Cardiac septum (tissue), 1 donor: ENCODE measurements at regions not wholly inside any gene's neighbourhood (a gene's known extent, or its start where the extent isn't known, plus 50 kb on each side); places are given as distances from the start of the nearest gene placed in this dataset.
"Not testable (repeated sequence)": the region's sequence is repeated elsewhere in the genome, so short reads cannot be mapped to it uniquely, and the experiment has no call there.

Experiments used
- DNase-seq: peaks from one replicate; pipeline ENCODE4 v3.0.0-alpha.2; 2020; ENCODE audit warnings: low spot score
- intact Hi-C: fragments of 100-400 bp; cut with DNase I; formaldehyde crosslinking; loops from one replicate; pipeline ENCODE4 v1.14.0; 2022
- donor health status: DM: no; HTN: no; CAD: no.

GRCh38 chr4:55248756-55249155 is 97.3 kb upstream of the SRD5A3 start:
- DNase-seq: no peak
- intact Hi-C loops: loop anchor here (2.0 kb wide), 1 partner anchor 46 kb away; no protein-coding TSS in a partner anchor

- intact Hi-C loops: loop anchor here (2.0 kb wide), 1 partner anchor 47 kb away; no protein-coding TSS in a partner anchor
- no peak for DNase-seq
These were observed 96.6 kb upstream of the SRD5A3 start for GRCh38 chr4:55249476-55249875.

DNA sequence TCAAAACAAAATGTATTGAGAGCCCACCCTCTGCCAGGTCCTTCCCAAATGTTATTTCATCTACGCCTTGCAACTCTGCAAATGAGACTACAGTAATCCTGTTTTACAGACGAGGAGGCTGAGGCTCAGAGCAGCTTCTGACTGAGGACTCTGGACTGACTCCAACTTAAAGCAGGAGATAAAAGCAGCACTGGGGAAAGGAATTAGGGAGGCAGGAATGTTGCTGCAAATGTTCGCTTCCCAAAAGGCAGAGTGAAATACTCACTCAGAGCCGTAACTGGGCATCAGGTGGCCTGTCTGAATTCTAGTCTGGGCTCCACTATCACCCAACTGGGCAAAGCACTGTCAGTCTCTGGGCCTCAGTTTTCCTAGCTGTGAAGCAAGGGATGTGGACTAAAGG is 94.7 kb upstream of the SRD5A3 start:
- intact Hi-C loops: no loop called here
- no peak for DNase-seq

DNA sequence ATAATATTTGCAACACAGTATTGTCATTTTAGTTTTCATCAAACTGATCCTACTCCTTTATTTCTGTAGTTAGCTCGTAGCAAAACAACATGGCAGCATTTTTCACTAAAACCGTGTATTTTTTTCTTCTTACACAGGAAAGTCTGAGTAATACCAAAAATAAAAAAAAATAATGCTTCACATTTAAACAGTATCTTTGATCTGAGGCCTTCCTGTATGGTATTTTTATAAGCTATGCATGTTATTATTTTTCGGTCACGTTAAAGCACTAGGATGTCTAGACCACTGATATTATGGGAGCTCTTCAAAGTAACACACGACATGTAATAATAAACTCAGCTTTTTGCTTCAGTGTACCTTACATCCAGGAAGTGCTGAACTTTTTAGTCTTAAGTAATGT is 94.1 kb upstream of the SRD5A3 start:
- intact Hi-C loops: no loop called here
- no peak for DNase-seq

- intact Hi-C loops: no loop called here
- no peak for DNase-seq
These were observed 92.0 kb upstream of the SRD5A3 start for GRCh38 chr4:55253948-55254593.

DNA sequence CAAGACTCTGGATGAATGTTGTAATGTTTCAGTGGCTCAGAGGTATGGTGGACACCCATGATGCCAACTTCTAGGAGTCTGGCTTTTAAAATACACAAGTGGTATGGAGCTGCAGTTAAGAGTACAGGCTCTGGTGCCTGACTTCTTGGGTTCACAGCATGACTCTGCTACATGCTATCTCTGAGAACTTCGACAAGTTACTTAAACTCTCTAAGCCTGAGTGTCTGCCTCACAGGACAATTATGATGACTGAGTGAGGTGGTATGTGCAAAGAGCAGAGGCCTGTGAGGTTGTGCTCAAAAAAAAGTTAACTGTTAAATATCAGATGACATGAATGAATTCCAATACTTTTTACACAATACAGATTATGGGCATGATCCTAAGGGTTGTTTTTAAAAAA is 90.9 kb upstream of the SRD5A3 start:
- DNase-seq: no peak
- intact Hi-C loops: no loop called here

- DNase-seq: no peak
- intact Hi-C loops: no loop called here
These were observed 89.3 kb upstream of the SRD5A3 start for GRCh38 chr4:55256787-55257186.

GRCh38 chr4:55258152-55258865 is 87.7 kb upstream of the SRD5A3 start:
- intact Hi-C loops: no loop called here
- no peak for DNase-seq

GRCh38 chr4:55259294-55259693 is 86.7 kb upstream of the SRD5A3 start:
- no peak for DNase-seq
- intact Hi-C loops: no loop called here

- no peak for DNase-seq
- intact Hi-C loops: no loop called here
These were observed 76.6 kb upstream of the SRD5A3 start for GRCh38 chr4:55269470-55269869.

GRCh38 chr4:55269995-55270394 is 76.0 kb upstream of the SRD5A3 start:
- intact Hi-C loops: no loop called here
- no peak for DNase-seq

GRCh38 chr4:55270481-55270880 is 75.6 kb upstream of the SRD5A3 start:
- DNase-seq: no peak
- intact Hi-C loops: no loop called here

GRCh38 chr4:55272102-55272501 is 73.9 kb upstream of the SRD5A3 start:
- DNase-seq: no peak
- intact Hi-C loops: no loop called here

DNA sequence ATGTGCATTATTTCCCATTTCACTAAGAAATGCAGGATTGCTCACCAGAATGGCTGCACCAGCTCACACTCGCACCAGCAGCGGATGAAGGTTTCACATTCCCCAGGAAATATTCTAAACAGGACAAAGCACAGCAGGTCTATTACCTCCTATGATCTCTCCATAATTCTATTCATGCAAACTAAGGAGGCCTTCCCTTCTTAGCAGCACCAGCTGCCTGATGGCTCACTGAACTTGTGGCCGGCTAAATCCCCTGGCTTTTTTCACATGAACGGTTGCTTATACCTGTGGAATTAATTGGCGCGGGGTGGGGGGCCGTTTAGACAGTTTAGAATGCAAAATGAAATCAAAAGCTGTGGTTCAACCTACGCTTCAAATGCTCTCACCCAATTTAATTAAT is 73.5 kb upstream of the SRD5A3 start:
- intact Hi-C loops: no loop called here
- no peak for DNase-seq

DNA sequence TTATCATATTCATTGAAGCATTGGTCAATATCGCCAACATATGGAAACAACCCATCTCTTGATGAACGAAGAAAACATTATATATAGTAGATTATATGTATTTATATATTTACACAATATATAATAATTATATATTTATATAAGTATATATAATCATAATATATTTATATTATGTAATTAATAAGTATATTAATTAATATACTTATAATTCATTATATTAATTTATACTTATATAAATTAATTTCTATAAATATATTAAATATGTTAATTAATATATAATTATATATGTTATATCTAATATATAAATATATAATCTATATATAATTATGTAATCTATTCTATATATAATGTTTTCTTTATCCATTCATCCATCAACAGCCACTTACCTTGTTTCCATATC is 69.0 kb upstream of the SRD5A3 start:
- DNase-seq: no peak
- intact Hi-C loops: no loop called here

DNA sequence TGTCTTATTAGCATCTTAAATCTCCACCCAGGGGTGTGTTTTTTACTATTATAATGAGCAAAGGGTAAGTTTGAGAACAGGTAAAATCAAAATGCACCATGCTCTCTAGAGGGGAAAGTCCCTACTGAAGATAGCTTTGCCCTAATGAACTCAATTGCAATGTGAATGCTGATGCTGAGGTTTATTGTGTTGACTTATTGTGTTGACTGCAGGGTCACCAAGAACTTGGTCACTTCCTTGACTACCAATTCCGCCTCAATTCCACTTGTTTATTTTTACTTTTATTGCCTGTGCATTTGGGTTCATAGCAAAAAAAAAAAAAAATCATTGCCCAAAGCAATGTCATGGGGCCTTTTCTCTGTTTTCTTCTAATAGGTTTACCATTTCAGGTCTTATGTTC is 67.7 kb upstream of the SRD5A3 start:
- intact Hi-C loops: no loop called here
- no peak for DNase-seq

GRCh38 chr4:55280474-55280873 is 65.6 kb upstream of the SRD5A3 start:
- intact Hi-C loops, DNase-seq: not testable (repeated sequence)

- DNase-seq, intact Hi-C loops: not testable (repeated sequence)
These were observed 64.8 kb upstream of the SRD5A3 start for GRCh38 chr4:55281118-55281683.

- intact Hi-C loops: no loop called here
- DNase-seq: no peak
These were observed 61.7 kb upstream of the SRD5A3 start for GRCh38 chr4:55284331-55284730.

GRCh38 chr4:55291227-55291640 is 54.8 kb upstream of the SRD5A3 start:
- intact Hi-C loops: no loop called here
- DNase-seq: no peak

DNA sequence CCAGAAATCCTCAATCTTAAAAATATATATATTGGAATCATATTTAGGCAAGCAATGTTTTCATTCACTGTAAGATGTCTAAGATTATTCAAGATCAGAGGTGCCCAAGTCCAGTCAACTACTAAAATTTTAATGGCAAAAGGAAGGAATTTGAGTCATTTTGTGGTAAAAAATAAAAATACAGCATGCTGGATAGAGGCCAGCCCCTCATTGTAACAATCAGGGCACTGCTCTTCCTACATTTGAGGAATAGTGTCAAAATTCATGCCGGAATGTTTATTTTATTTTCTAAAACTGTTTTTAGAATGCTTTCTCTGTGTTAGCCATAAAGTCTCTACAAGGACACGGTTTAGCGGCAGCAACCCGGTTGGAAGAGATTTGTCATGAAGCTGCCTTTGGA is 49.9 kb upstream of the SRD5A3 start:
- intact Hi-C loops: no loop called here
- DNase-seq: no peak
